Fibroblast of villous mesenchyme (primary cell): ENCODE measurements at regions not wholly inside any gene's neighbourhood (a gene's known extent, or its start where the extent isn't known, plus 50 kb on each side); places are given as distances from the start of the nearest gene placed in this dataset.

Experiments used
- DNase-seq: peaks from one replicate; pipeline ENCODE4 v3.0.0-alpha.2; 2010; ENCODE audit warnings: low read depth
- H3K4me3 ChIP-seq: 2 replicates; pipeline ENCODE4 v1.5.1; 2011; ENCODE audit warnings: low read depth, mild to moderate bottlenecking, low read length
- CTCF ChIP-seq: IDR thresholded peaks from 2 replicates; pipeline ENCODE4 v1.5.1; 2012; ENCODE audit warnings: low read depth, mild to moderate bottlenecking, low read length; ENCODE audit not compliant: insufficient read depth

- no peak for DNase-seq
- TF ChIP-seq CTCF = no peak
These were observed 839.9 kb downstream of the CCSER2 start for GRCh38 chr10:85168243-85168642.

GRCh38 chr10:85170026-85170425 lies 841.6 kb downstream of the CCSER2 start:
- no peak overlapping the region for H3K4me3 ChIP-seq
- no peak for DNase-seq

More at GRCh38 chr10:85168243-85168642, 839.9 kb downstream of the CCSER2 start:
- no peak overlapping the region for H3K4me3 ChIP-seq

GRCh38 chr10:85175635-85176034 lies 847.2 kb downstream of the CCSER2 start:
- no peak for TF ChIP-seq CTCF
- no peak for DNase-seq
- H3K4me3 ChIP-seq = no peak overlapping the region

More at GRCh38 chr10:85170026-85170425, 841.6 kb downstream of the CCSER2 start:
- no peak for TF ChIP-seq CTCF

- no peak for TF ChIP-seq CTCF
- H3K4me3 ChIP-seq = no peak overlapping the region
- no peak for DNase-seq
These were observed 849.4 kb downstream of the CCSER2 start for GRCh38 chr10:85177767-85178166.

GRCh38 chr10:85187047-85187446 lies 858.7 kb downstream of the CCSER2 start:
- H3K4me3 ChIP-seq = no peak overlapping the region
- DNase-seq = no peak
- no peak for TF ChIP-seq CTCF

- DNase-seq = no peak
- no peak for TF ChIP-seq CTCF
- no peak overlapping the region for H3K4me3 ChIP-seq
These were observed 860.5 kb downstream of the CCSER2 start for GRCh38 chr10:85188770-85189484.

- no peak for TF ChIP-seq CTCF
- H3K4me3 ChIP-seq = no peak overlapping the region
- DNase-seq = no peak
These were observed 865.4 kb downstream of the CCSER2 start for GRCh38 chr10:85193796-85194195.
